Liver (tissue), 8 donors: ENCODE measurements at regions not wholly inside any gene's neighbourhood (a gene's known extent, or its start where the extent isn't known, plus 50 kb on each side); places are given as distances from the start of the nearest gene placed in this dataset.

Experiments used
- DNase-seq: peaks from one replicate; pipeline ENCODE4 v3.0.0-alpha.2; 2017; ENCODE audit warnings: low spot score
- H3K27ac ChIP-seq, 2 donors: one replicate each; pipeline ENCODE4 v1.7.0; 2013; ENCODE audit warnings: inconsistent platforms in 2 of 2, low read length in 2 of 2, control low read depth in 1 of 2, low read depth in 1 of 2, mild to moderate bottlenecking in 1 of 2
- H3K27me3 ChIP-seq, 4 donors: one replicate each; pipeline versions ENCODE4 v1.6.1 to v1.7.0; 2013; ENCODE audit warnings: low read length in 3 of 4, inconsistent platforms in 1 of 4, mild to moderate bottlenecking in 1 of 4, moderate library complexity in 1 of 4; ENCODE audit not compliant: control insufficient read depth in 4 of 4, insufficient read depth in 4 of 4
- H3K36me3 ChIP-seq, 4 donors: one replicate each; pipeline versions ENCODE4 v1.6.1 to v1.7.0; 2013; ENCODE audit warnings: low read length in 3 of 4, mild to moderate bottlenecking in 3 of 4, low read depth in 1 of 4, moderate library complexity in 1 of 4; ENCODE audit not compliant: control insufficient read depth in 4 of 4, insufficient read depth in 3 of 4
- H3K4me1 ChIP-seq, 4 donors: one replicate each; pipeline versions ENCODE4 v1.6.1 to v1.7.0; 2013; ENCODE audit warnings: low read length in 3 of 4, mild to moderate bottlenecking in 3 of 4, moderate library complexity in 1 of 4; ENCODE audit not compliant: control insufficient read depth in 4 of 4, insufficient read depth in 4 of 4
- H3K4me3 ChIP-seq, 3 donors: one replicate each; pipeline versions ENCODE4 v1.6.1 to v1.7.0; 2013; ENCODE audit warnings: low read length in 3 of 3, control low read depth in 1 of 3, low read depth in 1 of 3, mild to moderate bottlenecking in 1 of 3
- H3K9ac ChIP-seq, 2 donors: one replicate each; pipeline ENCODE4 v1.7.0; 2013; ENCODE audit warnings: low read length in 2 of 2, mild to moderate bottlenecking in 2 of 2, moderate library complexity in 2 of 2, control low read depth in 1 of 2, low read depth in 1 of 2
- H3K9me3 ChIP-seq, 4 donors: one replicate each; pipeline versions ENCODE4 v1.6.1 to v1.7.0; 2013; ENCODE audit warnings: low read length in 3 of 4; ENCODE audit not compliant: control insufficient read depth in 4 of 4
- ATF3 ChIP-seq: IDR thresholded peaks from 2 replicates; pipeline ENCODE4 v1.6.1; 2016; ENCODE audit warnings: antibody characterized with exemption
- CTCF ChIP-seq: fragments of 150-350 bp; IDR thresholded peaks from 2 replicates; pipeline ENCODE4 v1.5.1; 2017; ENCODE audit warnings: improper control_type of control experiment, low read depth, low read length; ENCODE audit not compliant: missing input control
- EGR1 ChIP-seq, 2 donors: IDR thresholded peaks; 2 replicates each; pipeline ENCODE4 v1.6.1; 2016 to 2018; ENCODE audit warnings: antibody characterized with exemption in 2 of 2, low read depth in 2 of 2
- GABPA ChIP-seq, 2 donors: IDR thresholded peaks in 1 of 2; conservative IDR thresholded peaks in 1 of 2; 2 replicates each; pipeline ENCODE4 v1.6.1; 2016; ENCODE audit warnings: antibody characterized with exemption in 2 of 2, mild to moderate bottlenecking in 1 of 2, moderate library complexity in 1 of 2
- HNF4A ChIP-seq, 2 donors: conservative IDR thresholded peaks; 2 replicates each; pipeline ENCODE4 v1.6.1; 2016; ENCODE audit warnings: antibody characterized with exemption in 2 of 2, mild to moderate bottlenecking in 2 of 2
- HNF4G ChIP-seq: IDR thresholded peaks from 2 replicates; pipeline ENCODE4 v1.6.1; 2016; ENCODE audit warnings: antibody characterized with exemption
- JUND ChIP-seq, 2 donors: IDR thresholded peaks; 2 replicates each; pipeline ENCODE4 v1.6.1; 2016; ENCODE audit warnings: antibody characterized with exemption in 2 of 2
- RAD21 ChIP-seq, 2 donors: IDR thresholded peaks; 2 replicates each; pipeline ENCODE4 v1.6.1; 2016; ENCODE audit warnings: antibody characterized with exemption in 2 of 2, mild to moderate bottlenecking in 2 of 2
- REST ChIP-seq: IDR thresholded peaks from 2 replicates; pipeline ENCODE4 v1.6.1; 2016; ENCODE audit warnings: antibody characterized with exemption, mild to moderate bottlenecking
- RXRA ChIP-seq, 2 donors: IDR thresholded peaks; 2 replicates each; pipeline ENCODE4 v1.6.1; 2017 to 2018; ENCODE audit warnings: antibody characterized with exemption in 2 of 2, mild to moderate bottlenecking in 1 of 2
- SP1 ChIP-seq: IDR thresholded peaks from 2 replicates; pipeline ENCODE4 v1.6.1; 2018; ENCODE audit warnings: antibody characterized with exemption, mild to moderate bottlenecking
- TAF1 ChIP-seq: conservative IDR thresholded peaks from 2 replicates; pipeline ENCODE4 v1.6.1; 2016; ENCODE audit warnings: antibody characterized with exemption, mild to moderate bottlenecking
- YY1 ChIP-seq: IDR thresholded peaks from 2 replicates; pipeline ENCODE4 v1.6.1; 2016; ENCODE audit warnings: antibody characterized with exemption, mild to moderate bottlenecking
- ZBTB33 ChIP-seq: IDR thresholded peaks from 2 replicates; pipeline ENCODE4 v1.6.1; 2016; ENCODE audit warnings: antibody characterized with exemption
- WGBS: extraction: QIAGEN DNeasy Blood & Tissue Kit; methylation state at CpG from one replicate; pipeline ENCODE4 v1.1.7; 2013; 5-methylcytosine and 5-hydroxymethylcytosine counted together
- donor health status: healthy.
- donor health status: healthy.
- donor health status: healthy.
- donor health status: healthy.
- donor health status: healthy.

- Histone ChIP-seq H3K36me3 (no peaks in the 10 kb centered on the region), H3K27ac (no peak overlapping the region), H3K4me3 (no peak overlapping the region), H3K27me3 (no peaks in the 10 kb centered on the region), H3K9ac (no peak overlapping the region), H3K4me1 (no peaks in the 10 kb centered on the region), H3K9me3 (no peaks in the 10 kb centered on the region)
- 16% methylated on average over 17 of the region's 17 CpGs for WGBS
- TF ChIP-seq EGR1 (IDR thresholded peaks at IDR 0.05; ENCODE audit: low read depth in 2 of 2) (no peak), JUND (IDR thresholded peaks at IDR 0.05) (peak in 1 of 2 donors; percentile 24), CTCF (no peak), YY1 (no peak)
- DNase-seq: no peak
Measured at GRCh38 chr11:28566339-28567089, 458.3 kb downstream of the METTL15 start.

GRCh38 chr11:28559492-28559891 is 451.3 kb downstream of the METTL15 start:
- TF ChIP-seq HNF4A (conservative IDR thresholded peaks at IDR 0.05) (no peak), JUND (IDR thresholded peaks at IDR 0.05) (no peak), ATF3 (no peak), REST (no peak), TAF1 (no peak), RAD21 (IDR thresholded peaks at IDR 0.05) (no peak), HNF4G (no peak), ZBTB33 (no peak), GABPA (IDR thresholded peaks at IDR 0.05 in 1 of 2, conservative IDR thresholded peaks at IDR 0.05 in 1 of 2) (no peak), RXRA (IDR thresholded peaks at IDR 0.05) (no peak), EGR1 (IDR thresholded peaks at IDR 0.05; ENCODE audit: low read depth in 2 of 2) (no peak), YY1 (no peak), SP1 (no peak)
- no peak overlapping the region for H3K27ac ChIP-seq
- no peaks in the 10 kb centered on the region for H3K27me3 ChIP-seq
- 54% methylated on average over 5 of the region's 5 CpGs for WGBS
- no peak overlapping the region for H3K4me3 ChIP-seq
- no peaks in the 10 kb centered on the region for H3K9me3 ChIP-seq
- H3K36me3 ChIP-seq: no peaks in the 10 kb centered on the region
- H3K4me1 ChIP-seq: no peaks in the 10 kb centered on the region
- no peak for DNase-seq
- H3K9ac ChIP-seq: no peak overlapping the region
